GM21576 (cell line): ENCODE measurements at regions not wholly inside any gene's neighbourhood (a gene's known extent, or its start where the extent isn't known, plus 50 kb on each side); places are given as distances from the start of the nearest gene placed in this dataset.

Experiments used
- ATAC-seq: cut with Tn5 transposase; IDR thresholded peaks from one replicate; pipeline ENCODE4 v1.9.1; 2021; ENCODE audit warnings: mild to moderate bottlenecking, moderate library complexity; ENCODE audit not compliant: unreplicated experiment

- no peak for ATAC-seq
These were observed 58.4 kb downstream of the ARL4C start for GRCh38 chr2:234438305-234438977.

GRCh38 chr2:234437642-234438304 lies 59.1 kb downstream of the ARL4C start:
- ATAC-seq: no peak

GRCh38 chr2:234436482-234436837 lies 60.4 kb downstream of the ARL4C start:
- no peak for ATAC-seq

DNA sequence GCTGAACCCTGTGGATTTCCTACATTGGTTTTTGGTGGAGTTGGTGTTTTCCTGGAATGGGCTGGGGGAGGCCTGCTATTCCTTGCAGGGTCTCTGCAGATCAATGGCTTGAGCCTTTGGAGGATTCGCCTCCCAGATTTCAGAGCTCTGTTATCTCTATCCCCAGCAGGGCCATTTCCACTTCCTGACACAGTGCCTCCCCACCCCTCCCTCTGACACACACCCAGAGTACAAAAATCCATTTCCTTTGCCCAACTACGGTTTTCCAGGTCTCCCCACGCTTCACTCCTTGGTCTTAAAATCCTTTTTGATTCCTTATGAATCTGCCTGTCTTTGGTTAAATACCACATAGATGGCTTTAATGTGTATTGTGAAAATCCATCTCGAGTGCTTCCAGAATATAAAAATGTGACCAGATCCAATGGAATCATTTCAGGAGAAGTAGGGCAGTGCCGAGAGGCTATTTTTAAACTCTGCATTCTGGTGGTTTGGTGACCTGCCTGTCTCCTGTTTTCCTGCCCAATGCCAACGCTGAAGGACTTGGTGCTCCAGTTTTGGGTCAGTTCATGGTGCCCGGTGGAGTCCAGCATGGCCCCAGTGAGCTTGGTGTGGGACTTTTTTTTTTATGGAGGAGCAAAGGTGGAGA lies 60.9 kb downstream of the ARL4C start:
- ATAC-seq: no peak

DNA sequence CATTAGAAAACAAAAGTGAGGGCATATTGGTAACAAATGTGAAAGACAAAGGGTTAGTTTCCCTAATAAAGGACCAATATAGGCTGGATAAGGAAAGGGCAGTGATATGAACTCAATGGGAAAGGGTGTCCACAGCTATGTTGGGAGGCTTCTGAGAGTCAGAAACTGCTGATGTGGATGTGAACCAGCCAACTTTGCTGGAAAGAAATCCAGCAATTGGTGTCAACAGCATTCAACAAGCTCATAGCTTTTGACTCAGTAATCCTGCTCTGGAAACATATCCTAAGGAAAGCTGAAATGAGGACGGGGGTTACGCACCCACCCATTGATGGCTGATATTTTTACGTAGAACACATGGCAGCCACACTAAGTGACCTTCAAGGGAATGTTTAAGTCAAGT lies 63.7 kb downstream of the ARL4C start:
- ATAC-seq: no peak

DNA sequence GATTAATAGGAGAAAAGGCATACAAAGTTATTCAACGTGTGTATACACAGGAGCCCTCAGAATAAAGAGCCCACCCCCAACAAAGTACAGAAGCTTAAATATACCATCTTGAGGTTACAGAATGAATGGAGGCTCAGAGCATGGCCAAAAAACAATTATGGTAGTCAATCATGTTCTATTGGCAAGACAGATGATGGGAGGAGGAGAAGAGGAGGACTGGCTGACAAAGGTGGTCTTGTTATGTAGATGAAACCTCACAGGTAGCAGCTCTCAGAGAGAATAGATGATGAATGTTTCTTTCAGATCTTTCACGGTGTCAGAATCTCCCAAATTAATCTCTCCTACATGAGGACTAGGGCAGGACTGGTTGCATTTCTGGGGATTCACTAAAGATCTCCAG lies 66.0 kb downstream of the ARL4C start:
- ATAC-seq: no peak

- no peak for ATAC-seq
These were observed 67.6 kb downstream of the ARL4C start for GRCh38 chr2:234429265-234429664.

GRCh38 chr2:234427081-234428061 lies 69.5 kb downstream of the ARL4C start:
- no peak for ATAC-seq

GRCh38 chr2:234426616-234427015 lies 70.3 kb downstream of the ARL4C start:
- no peak for ATAC-seq

DNA sequence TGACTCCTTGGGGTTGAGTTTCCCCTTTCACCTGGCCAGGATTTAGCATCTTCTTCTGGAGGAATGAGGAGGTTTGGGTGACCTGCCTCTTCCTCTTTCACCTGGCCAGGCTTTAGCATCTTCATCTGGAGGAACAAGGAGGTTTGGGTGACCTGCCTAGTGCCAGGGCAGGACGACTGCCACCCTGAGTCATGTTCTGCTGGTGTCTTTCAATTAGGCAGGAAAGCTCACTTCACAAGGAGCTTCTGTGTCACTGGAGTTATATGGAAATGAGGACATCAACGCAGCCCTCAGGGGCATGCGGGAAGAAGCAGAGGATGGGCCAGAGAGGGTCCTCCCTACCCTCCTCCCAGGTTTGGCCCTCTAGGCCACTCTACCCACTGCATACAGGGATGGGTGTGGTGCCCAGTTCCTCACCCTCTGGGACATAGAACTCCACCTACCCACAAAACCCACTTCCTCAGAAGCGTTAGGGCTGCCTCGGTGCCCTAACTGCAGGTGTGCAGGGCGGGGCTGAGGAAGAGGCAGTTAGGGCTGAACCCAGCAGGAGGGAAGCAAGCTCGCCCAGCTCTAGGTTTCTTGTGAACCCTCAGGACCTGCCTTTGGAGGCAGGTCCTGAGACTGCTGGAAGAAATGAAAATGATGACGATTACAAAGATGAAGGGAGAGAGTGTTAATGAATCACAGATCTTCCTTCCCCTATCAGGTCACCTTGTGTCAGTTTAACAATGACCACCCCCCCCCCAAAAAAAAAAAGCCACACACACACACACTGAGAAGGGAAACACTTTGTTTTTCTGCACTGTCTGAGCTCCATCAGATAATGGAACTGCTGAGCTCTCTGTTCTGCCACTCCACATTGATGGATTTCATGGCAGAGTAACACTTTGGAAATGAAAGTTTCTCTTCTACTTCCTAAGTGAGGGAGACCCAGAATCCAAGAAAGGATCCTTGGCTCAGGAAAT lies 71.0 kb downstream of the ARL4C start:
- peak; percentile 84 for ATAC-seq

DNA sequence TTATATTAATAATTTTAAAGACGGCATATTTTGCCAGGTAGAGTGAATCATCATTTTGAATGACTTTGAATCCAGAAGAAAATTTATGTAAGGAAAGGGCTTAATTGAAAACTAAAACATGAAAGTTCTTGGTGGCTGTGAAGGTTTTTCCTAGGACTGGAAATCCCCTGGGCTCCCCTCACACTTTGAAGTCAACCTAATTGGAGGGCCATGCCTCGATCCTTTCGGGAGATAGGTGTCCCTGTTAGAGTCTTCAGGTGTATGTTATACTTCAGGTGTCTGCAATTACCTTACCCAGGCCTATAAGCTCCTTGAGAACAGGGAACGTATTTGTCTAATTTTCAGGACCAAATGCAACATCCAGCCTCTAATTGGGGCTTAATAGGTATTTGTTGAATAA lies 73.0 kb downstream of the ARL4C start:
- ATAC-seq: no peak

GRCh38 chr2:234422981-234423431 lies 73.9 kb downstream of the ARL4C start:
- ATAC-seq: no peak

DNA sequence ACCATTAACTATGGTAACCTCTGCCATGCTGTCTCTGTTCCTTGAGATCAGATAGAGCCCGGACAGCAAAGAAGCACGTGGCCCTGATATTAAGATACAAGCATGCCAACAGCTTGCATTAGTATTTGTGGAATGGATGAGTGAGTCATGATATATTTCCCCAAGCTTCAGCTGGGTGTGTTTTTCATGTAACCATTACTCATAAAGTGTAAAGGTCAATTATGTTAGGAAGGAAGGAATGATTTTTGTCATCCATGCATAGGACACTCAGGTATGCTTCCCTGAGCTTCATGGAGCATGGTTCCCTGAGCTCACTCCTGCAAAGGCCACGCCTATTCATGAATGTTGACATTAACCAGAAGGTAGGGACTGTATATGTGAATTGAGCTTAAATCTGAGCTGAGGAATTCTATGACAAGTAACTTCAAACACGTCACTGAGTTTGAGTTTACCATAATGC lies 74.6 kb downstream of the ARL4C start:
- ATAC-seq: no peak

DNA sequence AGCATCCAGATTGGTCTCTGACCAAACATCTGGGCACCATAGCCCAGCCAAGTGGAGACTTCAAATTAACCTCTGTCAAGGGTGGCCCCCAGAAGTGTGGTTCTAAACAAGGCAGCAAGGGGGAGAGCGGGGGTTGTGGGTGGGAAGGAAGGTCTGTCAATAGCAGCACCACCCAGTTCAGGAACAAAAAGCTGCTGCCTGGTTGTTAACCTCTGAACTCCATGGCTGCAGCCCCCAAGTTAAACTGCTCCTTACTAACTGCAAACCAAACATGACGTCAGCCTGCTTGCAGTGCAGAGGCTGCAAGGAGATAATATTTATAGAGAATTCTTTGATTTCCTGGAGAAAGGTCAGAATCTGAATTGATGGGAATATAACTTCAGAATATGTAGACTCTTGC lies 76.5 kb downstream of the ARL4C start:
- no peak for ATAC-seq

- no peak for ATAC-seq
These were observed 77.2 kb downstream of the ARL4C start for GRCh38 chr2:234419726-234420125.

DNA sequence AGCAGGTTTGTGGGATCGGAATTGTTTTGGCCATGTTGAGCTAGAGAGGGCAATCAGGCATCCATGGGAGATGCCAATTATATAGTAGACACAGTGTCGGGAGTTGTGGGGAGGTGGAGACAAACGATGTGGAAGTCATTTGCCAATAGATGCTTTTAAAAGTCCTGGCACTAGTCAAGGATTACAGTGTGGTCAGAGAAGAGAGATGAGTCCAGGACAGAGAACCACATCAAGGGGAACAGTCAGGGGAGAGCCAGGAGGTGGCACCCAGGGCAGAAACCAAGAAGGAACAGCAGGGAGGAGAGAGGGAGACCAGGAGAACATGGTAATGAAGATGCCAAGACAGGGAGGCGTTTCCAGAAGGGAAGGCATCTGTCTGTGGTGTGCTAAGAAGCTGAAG lies 81.2 kb downstream of the ARL4C start:
- no peak for ATAC-seq

GRCh38 chr2:234414596-234414995 lies 82.3 kb downstream of the ARL4C start:
- no peak for ATAC-seq

GRCh38 chr2:234412726-234413125 lies 84.2 kb downstream of the ARL4C start:
- ATAC-seq: no peak

- ATAC-seq: peak; percentile 93
These were observed 85.1 kb downstream of the ARL4C start for GRCh38 chr2:234411793-234412192.

- no peak for ATAC-seq
These were observed 86.4 kb downstream of the ARL4C start for GRCh38 chr2:234410526-234410925.
